ENCODE measurements at regions not wholly inside any gene's neighbourhood (a gene's known extent, or its start where the extent isn't known, plus 50 kb on each side); places are given as distances from the start of the nearest gene placed in this dataset.
"Not testable (repeated sequence)": the region's sequence is repeated elsewhere in the genome, so short reads cannot be mapped to it uniquely, and the experiment has no call there.

DNA sequence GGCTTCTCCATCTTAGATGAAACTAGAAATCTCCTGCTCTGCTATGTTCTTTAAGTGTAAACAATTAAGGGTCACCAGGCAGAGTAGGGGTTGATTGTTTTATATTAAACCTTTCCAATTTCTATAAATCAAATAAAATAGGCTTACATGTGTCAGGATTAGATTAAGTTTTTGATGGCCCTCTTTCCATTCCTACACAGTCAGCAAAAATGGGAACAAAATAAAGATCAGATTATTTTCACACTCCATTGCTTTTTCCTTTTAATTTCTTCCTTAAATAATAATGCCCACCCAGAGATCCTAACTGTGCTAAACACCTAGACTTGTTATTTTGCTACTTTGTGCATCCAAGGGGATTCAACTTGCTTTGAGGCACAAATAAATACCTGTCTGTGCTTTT, 381.4 kb upstream of the MAGEB16 start:
- DNase-seq: no peak

DNA sequence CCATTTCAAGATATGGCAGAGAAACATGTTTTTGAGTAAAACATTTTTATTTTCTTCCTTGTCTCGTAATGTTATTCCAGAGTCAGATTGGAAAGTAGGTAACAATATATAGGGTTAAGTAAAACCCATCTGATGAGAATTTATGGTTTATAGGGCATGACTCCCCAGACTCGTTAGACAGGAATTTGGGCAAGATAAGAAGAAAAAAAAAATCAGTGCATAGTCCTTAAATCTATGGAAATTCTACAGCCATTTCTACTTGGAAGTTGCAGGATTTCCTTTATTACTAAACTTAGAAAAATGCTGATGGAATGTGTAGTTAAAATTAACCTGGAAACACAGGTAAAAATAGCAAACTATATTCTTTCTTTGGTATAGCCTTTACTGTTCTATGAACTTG, 366.1 kb upstream of the MAGEB16 start:
- DNase-seq: no peak

DNA sequence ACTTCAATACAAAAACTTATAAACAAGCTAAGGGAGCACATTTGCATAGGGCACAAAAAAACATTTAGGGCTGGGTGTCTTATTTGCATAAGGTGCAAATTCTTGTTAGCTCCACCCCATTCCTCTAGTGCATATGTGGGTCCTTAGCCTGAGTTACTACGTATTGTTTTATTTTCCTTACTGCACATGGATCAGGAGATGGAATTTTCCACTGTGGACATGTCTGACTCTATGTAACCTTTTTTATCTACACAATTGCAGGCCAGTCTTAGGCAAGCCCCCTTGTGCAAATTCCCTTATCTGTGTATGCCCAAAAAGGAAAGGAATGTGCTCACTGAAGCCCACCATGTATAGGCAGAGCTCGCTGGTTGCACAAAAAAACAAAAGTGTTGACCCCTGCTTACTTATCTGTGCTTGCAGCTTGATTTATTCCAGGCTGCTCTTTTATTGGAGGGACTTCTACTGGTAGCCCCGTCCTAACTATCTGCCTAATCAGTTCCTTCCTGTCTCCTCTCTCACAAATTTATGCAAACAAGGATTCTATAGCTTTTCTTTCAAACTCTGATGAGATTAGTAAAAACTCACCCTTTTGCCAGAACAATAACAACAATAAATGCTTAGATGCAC, 359.0 kb upstream of the MAGEB16 start:
- no peak for DNase-seq

DNA sequence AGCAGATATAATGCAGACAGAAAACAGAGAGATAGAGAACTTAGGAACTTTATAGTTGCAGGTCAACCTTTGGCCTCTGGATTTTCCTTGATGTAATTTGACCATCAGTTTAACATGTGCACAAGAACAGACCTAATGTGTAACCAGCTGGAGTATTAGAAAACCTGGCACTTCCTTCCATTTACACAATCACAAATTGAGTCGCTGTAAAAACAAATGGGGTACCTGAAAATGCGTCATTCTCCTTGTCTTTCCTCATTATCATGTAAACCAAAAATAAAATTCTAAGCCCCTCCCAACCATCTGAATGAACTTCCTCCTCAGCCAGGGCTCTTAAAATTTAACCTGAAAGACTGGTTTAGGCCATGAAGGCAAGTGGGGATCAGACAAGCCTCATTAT, 358.4 kb upstream of the MAGEB16 start:
- no peak for DNase-seq

DNA sequence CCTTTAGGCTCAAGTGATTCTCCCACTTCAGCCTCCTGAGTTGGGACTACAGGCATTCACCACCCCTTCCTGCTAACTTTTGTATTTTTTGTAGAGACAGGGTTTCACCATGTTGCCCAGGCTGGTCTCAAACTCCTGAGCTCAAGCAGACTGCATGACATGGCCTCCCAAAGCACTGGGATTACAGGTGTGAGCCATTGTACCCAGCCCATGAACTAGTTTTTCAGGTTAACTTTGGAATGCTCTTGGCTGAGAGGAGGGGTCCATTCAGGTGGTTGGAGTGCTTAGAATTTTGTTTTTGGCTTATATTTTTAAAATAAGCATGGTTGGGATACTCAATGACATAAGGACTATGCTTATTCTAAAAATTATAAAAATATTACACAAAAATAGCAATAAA, 355.7 kb upstream of the MAGEB16 start:
- no peak for DNase-seq

DNA sequence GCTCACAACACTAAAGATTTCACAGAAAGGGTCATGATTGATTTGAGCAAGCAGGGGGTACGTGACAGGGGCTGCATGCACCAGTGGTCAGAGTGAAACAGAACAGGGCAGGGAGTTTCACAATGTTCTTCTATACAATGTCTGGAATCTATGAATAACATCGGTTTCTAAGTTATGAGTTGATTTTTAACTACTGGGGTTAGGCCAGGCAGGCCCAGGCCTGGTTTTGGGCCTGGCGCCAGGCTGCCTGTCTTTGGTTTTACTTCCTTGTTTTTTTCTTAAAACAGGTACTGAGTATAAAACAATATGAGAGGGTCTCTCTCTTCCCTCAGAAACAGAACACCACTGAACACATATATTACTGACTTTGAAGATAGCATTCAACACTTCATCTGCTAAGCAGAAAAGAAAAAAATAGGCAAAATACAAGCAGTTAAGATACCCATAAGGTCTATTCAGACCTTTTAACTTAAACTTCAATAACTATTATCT, 355.0 kb upstream of the MAGEB16 start:
- DNase-seq: not testable (repeated sequence)

DNA sequence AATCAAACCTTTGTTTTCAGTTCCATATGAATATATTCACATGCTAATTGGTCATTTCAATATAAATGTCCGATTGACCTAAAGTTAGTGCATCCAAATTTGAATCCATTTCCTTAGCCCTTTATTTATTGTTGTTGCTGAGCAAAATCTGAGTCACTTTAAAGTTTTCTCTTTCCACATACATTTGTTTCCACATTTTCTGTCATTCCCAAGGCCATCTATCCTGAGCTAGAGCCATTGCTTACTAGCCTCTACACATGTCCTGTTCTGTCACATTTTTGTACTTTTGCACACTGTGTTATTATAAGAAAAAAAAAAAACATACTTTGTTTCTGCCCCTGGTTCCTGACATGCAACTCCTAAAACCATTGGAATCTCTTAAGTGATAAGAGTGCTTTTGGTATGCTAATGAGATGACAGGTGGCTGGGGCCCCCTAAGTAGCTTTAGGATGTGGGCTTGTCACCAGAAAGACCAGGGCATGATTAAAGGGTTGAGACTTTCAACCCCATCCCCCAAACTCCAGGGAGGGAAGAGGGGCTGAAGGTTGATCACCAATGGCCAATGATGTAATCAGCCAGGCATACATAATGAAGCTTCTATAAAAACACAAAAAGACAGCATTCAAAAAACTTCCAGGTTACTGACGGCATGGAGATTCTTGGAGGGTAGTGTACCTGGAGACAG, 353.3 kb upstream of the MAGEB16 start:
- no peak for DNase-seq

DNA sequence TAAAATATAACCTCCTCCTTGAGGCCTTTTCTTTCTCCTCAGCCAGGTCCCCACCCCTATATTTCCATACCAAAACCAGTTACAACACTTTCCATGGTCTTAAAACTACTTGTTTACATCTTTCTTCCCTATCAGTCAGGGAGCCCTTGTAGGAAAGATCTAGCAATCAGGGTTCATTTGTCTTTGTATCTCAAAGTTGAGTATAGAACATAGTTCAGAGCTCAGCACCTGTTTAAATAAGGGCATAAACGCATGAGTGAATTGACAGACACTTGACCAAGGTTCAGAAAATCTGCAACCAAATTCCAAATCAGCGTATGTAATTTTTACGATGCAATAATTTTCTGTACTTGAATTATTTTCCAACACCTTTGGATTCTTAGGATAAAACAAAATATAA, 352.2 kb upstream of the MAGEB16 start:
- no peak for DNase-seq

DNA sequence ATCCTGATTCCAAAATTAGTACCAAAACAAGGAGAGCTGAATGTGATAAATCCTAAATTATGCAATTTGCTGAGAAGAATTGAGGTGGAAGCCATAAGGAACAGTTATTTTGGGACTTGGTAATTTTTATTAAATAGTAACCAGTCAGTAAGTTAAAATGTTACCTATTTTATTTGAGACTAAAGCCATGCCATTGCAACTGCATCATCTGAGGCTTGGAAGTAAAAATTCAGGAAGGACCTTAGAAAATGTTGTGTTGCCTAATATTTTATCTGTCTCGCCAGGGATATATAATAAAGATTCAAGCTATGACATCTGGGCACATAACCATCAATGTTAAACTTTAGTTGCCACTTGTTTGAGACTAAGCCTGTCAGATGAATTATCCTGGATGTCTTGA, 341.3 kb upstream of the MAGEB16 start:
- no peak for DNase-seq

DNA sequence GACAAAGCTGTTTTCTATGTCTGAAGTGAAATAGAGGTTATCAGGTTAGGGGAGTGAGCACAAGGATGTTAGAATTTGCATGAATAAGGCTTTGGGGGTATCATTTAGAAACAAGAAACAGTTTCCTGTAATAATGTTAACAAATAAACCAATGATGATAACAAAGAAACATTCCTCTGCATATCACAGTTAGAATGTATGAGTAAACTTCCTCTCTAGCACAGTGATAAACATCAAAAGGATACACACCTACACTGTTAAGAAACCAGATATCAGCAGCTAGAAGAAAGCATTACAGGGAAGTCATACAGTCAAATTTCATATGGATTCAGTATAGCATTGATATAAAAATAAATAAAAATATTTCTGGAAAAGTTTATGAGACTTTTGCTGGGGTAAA, 340.0 kb upstream of the MAGEB16 start:
- no peak for DNase-seq

DNA sequence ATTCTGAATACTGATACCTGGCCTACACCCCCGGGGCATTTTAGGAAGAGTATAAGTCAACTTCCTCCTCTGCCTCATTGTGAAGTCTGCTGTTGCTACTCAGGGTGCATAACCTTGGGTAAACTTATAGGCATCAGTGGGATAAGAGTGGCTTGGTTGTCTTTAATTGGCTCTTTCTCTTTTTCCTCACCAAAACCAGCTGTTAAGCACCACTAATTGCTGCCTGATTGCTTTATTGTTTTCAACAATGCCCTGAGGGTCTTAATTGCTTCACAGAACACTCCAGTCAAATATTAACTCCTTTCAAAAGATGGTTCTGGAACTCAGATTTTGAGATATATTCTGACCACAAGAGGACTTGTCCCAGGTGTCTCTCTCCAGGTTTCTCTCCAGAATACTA, 337.0 kb upstream of the MAGEB16 start:
- no peak for DNase-seq

DNA sequence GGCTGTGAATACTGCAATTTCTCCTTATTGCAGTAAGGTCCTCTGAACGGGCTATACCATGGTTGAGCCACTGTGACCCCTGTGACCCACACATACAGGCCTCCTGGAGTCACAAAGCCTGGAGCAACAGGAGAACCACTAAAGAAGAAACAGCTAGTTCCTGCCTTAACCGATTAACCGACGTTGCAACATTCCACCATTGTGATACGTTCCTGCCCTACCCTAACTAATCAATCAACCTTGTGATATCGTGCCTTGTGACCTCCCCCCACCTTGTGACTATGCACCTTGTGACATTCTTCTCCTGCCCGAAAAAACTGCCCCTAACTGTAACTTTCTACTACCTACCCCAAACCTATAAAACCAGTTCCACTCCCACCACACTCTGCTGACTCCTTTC, 301.5 kb upstream of the MAGEB16 start:
- not testable (repeated sequence) for DNase-seq

DNA sequence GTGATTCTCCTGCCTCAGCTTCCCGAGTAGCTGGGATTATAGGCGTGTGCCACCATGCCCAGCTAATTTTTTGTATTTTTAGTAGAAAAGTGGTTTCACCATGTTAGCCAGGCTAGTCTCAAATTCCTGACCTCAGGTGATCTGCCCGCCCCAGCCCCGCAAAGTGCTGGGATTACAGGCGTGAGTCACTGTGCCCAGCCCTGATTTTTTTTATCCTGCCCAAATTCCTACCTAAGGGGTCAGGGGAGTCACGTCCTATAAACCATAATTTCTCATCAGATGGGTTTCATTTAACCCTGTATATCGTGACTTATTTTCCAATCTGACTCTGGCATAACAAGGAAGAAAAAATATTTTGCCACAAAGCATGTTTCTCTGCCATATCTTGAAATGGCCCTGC, 300.7 kb upstream of the MAGEB16 start:
- not testable (repeated sequence) for DNase-seq

DNA sequence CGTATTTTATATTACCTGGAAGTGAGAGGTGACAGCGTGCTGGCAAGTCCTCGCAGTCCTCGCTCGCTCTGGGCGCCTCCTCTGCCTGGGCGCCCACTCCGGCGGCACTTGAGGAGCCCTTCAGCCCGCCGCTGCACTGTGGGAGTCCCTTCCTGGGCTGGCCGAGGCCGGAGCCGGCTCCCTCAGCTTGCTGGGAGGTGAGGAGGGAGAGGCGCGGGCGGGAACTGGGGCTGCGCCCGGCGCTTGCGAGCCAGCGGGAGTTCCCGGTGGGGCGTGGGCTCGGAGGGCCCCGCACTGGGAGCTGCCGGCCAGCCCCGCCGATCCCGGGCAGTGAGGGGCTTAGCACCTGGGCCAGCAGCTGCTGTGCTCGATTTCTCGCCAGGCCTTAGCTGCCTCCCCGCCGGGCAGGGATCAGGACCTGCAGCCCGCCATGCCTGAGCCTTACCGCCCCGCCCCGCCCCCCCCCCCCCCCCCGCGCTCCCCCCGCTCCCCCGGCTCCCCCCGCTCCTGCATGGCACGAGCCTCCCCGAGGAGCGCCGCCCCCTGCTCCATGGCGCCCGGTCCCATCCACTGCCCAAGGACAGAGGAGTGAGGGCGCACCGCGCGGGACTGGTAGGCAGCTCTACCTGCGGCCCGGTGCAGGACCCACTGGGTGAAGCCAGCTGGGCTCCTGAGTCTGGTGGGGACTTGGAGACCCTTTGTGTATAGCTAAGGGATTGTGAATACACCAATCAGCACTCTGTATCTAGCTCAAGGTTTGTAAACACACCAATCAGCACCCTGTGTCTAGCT, 298.9 kb upstream of the MAGEB16 start:
- no peak for DNase-seq

DNA sequence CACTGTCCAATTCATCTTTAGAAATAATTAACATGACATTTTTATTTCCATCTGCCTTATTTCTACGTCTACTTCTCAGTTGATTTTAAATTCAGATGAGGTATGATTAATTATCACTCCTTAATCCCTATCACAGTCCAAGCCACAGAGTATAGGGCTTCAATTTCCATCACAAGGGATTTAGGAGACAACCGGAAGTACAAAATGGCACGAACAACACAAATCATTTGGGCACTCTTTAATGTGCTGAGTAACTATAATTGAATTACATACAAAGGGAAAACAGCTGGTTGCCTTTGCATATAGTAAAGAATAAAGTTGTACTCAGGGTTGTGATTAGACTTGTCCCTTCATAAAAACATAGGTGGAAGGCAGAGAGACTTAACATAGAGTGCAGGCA, 290.4 kb upstream of the MAGEB16 start:
- no peak for DNase-seq

DNA sequence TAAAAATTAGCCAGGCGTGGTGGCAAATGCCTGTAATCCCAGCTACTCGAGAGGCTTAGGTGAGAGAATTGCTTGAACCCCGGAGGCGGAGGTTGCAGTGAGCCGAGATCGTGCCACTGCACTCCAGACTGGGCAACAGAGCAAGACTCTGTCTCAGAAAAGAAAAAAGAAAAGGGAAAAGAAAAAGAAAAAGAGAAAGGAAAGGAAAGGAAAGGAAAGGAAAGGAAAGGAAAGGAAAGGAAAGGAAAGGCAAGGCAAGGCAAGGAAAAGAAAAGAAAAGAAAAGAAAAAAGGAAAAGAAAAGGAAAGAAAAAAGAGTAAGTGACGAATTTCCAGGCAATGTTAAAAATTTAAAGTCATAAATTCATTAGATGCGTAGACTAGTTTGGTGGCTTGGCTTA, 250.1 kb upstream of the MAGEB16 start:
- not testable (repeated sequence) for DNase-seq

DNA sequence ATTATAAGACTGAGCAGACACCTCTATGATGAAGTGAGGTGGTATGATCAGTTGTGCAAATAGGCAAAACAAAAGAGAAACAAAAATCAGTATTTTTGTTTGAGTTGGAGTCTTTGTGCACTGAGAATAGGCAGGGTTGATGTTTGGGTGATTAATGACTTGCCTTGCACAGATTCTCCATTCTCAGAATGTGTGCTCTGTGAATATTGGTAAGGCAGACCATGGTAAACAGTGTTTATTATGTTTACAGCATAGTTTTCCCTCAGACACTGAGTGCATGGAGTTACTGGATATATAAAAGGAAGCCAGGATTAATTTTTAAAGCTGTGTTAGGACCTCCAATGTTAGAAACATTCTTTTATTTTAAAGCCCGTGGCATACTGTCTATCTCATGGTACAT, 240.2 kb upstream of the MAGEB16 start:
- no peak for DNase-seq

DNA sequence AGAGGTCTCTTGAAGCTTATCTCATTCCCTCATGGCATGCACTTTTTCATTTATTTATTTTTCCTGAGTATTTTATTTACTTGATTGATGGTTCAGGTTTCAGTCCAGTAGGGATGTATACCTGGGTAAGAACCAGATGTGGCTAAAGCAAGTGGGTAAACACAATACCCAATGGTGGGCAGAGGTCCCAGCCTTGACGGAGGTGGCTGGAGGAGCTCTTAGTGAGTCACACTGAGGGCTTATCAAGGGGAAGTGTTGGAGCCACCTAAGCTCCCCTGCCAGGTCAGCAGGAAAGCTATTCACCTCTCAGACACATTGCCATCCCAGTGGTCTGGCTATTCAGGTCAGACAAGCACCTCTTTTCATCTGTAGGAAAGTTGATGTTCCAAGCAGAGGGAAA, 236.2 kb upstream of the MAGEB16 start:
- DNase-seq: no peak

DNA sequence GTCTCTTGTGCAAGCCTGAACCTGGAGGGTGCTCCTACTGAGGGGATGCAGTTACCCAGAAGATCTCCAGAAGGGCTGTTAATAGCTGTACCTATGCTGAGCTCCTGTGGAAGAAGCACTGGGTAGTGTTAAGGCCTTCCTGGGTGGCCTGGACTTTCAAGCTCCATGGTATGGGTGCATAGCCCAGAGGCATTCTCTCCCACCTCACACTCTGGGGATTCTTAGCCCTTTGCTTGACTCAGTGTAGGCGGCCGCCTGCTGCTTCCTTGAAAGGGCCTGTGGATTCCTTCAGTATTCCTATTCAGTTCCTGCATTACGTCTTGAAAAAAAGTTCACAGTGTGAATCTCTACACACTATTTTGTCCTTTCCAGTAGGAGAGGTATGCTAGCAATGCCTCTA, 235.7 kb upstream of the MAGEB16 start:
- DNase-seq: no peak

DNA sequence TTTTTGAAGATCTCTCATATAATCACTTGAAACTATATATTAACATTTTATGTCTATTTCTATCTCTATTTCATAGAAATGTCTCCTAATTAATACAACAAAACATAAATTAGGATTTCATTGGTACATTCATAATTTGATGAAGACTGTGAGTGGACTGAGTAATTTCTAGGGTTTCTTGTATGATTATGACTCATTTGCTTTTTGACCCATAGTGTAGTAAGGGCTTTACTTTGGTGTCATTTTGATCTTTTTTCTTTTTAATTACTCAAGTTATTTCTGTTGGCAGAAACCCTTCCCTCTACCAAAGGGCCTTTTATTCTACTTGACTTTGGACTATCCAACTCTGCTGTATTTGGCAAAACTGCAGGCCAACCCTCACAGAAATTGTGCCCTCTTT, 207.9 kb upstream of the MAGEB16 start:
- DNase-seq: no peak

DNA sequence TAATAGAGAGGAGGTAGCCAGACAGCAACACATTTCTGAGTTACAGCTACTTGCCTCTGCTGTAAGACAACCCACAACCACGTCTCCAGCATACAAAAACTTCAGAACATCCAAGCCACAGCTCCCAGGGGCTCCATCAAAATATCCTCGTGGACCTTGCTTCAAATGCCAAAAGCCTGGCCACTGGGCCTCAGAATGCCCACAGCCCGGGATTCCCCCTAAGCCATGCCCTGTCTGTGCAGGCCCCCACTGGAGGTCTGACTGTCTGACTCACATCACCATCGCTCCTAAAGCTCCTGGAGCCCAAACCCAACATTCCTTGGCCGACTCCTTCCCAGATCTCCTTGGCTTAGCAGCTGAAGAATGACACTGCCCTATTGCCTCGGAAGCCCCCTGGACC, 186.6 kb upstream of the MAGEB16 start:
- not testable (repeated sequence) for DNase-seq

DNA sequence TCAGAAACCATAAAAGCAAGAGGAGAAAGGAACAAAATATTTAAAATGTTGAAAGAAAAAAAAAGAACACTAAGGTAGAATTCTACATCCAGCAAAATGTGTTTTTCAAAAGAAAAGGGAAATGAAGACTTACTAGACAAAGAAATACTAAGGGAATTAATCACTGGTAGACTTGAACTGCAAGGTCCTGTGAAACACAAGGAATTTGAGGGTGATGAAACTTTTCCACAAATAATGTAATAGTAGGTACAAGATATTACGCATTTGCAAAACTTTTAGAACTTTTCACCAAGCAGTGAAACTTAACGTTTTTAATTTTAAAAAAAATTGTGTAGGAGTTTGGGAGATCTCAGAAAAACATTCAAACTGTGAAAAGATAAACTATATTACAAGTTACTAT, 180.3 kb upstream of the MAGEB16 start:
- DNase-seq: no peak

DNA sequence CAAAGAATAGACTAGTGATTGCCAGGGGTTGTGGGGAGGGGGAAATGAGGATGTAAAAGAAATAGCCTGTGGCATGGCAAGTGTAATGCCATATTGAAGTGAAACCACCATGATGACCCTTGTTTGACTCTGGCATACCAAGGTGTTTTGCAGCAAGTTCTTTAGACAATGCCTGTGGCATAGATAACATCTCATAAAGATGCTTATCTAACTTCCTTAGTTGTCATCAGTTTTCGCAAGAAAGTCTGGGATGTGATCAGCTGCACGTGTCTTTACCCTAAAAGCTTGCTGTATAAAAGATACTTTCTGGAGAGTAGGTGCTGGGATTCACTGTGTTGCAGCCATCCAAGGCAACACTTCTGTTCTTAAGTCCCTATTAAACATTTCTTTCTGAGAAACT, 176.1 kb upstream of the MAGEB16 start:
- DNase-seq: no peak

DNA sequence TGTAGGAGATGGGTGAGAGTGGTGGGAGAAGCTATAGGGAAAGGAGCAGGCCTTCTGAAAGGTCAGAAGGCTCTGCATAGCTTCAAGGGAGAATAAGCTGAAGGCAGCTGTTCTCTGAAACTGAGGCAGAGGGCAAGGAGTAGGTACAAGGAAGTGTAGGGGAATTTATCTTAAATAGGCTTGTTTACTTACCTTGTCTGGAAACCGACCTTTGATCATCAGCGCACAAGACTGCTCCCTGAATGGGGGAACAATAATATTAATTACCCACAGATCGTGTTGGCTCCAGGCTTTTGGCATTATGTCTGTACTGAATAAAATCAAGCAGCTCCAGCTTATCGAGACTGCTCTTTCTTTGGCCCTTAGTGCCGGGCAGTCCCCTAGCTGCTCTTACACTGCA, 175.5 kb upstream of the MAGEB16 start:
- no peak for DNase-seq

Data from SW 1271 (cell line).